ENCODE measurements at regions not wholly inside any gene's neighbourhood (a gene's known extent, or its start where the extent isn't known, plus 50 kb on each side); places are given as distances from the start of the nearest gene placed in this dataset.

GRCh38 chr13:106688940-106689339, 121.0 kb upstream of the ARGLU1 start:
- TF ChIP-seq POLR2AphosphoS5 (IDR thresholded peaks at IDR 0.05; ENCODE audit: borderline replicate concordance, low read depth, low read length) (no peak), EZH2 (IDR thresholded peaks at IDR 0.05) (no peak)

All from SK-N-MC (cell line).